ENCODE measurements at regions not wholly inside any gene's neighbourhood (a gene's known extent, or its start where the extent isn't known, plus 50 kb on each side); places are given as distances from the start of the nearest gene placed in this dataset.

DNA sequence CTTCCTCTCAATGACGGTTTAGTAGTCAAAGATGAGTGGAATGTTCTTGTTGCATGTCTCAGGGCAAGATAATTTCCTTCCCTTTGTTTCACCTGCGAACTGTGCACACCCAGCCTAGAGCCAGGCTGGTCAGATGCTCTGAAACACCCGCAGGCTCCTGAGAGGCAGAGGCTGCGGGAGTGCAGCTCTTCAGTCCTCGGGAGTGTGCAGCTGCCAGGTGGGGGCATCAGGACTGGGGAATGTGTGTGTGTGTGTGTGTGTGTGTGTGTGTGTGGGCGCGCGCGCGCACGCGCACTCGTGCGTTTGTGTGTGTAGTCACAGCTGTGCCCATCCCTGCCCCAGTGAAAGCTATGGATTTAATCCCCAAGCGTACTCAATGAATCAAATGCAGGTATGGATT lies 136.2 kb upstream of the NTM start:
- TF ChIP-seq, protein P1, sequence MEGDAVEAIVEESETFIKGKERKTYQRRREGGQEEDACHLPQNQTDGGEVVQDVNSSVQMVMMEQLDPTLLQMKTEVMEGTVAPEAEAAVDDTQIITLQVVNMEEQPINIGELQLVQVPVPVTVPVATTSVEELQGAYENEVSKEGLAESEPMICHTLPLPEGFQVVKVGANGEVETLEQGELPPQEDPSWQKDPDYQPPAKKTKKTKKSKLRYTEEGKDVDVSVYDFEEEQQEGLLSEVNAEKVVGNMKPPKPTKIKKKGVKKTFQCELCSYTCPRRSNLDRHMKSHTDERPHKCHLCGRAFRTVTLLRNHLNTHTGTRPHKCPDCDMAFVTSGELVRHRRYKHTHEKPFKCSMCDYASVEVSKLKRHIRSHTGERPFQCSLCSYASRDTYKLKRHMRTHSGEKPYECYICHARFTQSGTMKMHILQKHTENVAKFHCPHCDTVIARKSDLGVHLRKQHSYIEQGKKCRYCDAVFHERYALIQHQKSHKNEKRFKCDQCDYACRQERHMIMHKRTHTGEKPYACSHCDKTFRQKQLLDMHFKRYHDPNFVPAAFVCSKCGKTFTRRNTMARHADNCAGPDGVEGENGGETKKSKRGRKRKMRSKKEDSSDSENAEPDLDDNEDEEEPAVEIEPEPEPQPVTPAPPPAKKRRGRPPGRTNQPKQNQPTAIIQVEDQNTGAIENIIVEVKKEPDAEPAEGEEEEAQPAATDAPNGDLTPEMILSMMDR (IDR thresholded peaks at IDR 0.05; ENCODE audit: poor library complexity), result no peak
- no peak for TF ChIP-seq EZH2 (IDR thresholded peaks at IDR 0.05; ENCODE audit: borderline replicate concordance)

All from hepatocyte (in vitro differentiated cells).